Muscle of back (tissue), 3 donors: ENCODE measurements at regions not wholly inside any gene's neighbourhood (a gene's known extent, or its start where the extent isn't known, plus 50 kb on each side); places are given as distances from the start of the nearest gene placed in this dataset.
A peak's percentile ranks its signal among the peaks of the same experiment; 100 is the strongest.
"Not testable (repeated sequence)": the region's sequence is repeated elsewhere in the genome, so short reads cannot be mapped to it uniquely, and the experiment has no call there.

ENCODE experiments used
- DNase-seq, 3 donors: peaks; one replicate each; pipeline versions ENCODE4 v3.0.0 to v3.0.0-alpha.2; 2013

GRCh38 chr13:64078025-64078424 lies 2662.4 kb upstream of the PCDH20 start:
- no peak for DNase-seq

DNA sequence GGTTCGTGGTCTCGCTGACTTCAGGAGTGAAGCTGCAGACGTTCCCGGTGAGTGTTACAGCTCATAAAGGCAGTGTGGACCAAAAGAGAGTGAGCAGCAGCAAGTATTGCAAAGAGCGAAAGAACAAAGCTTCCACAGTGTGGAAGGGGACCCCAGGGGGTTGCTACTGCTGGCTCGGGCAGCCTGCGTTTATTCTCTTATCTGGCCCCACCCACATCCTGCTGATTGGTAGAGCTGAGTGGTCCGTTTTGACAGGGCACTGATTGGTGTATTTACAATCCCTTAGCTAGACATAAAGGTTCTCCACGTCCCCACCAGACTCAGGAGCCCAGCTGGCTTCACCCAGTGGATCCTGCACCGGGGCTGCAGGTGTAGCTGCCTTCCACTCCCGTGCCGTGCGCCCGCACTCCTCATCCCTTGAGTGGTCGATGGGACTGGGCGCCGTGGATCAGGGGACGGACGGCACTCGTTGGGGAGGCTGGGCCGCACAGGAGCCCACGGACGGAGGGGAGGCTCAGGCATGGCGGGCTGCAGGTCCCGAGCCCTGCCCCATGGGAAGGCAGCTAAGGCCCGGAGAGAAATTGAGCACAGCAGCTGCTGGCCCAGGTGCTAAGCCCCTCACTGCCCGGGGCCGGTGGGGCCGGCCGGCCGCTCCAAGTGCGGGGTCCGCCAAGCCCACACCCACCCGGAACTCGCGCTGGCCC lies 2661.6 kb upstream of the PCDH20 start:
- not testable (repeated sequence) for DNase-seq

GRCh38 chr13:64075543-64076271 lies 2660.1 kb upstream of the PCDH20 start:
- no peak for DNase-seq

DNA sequence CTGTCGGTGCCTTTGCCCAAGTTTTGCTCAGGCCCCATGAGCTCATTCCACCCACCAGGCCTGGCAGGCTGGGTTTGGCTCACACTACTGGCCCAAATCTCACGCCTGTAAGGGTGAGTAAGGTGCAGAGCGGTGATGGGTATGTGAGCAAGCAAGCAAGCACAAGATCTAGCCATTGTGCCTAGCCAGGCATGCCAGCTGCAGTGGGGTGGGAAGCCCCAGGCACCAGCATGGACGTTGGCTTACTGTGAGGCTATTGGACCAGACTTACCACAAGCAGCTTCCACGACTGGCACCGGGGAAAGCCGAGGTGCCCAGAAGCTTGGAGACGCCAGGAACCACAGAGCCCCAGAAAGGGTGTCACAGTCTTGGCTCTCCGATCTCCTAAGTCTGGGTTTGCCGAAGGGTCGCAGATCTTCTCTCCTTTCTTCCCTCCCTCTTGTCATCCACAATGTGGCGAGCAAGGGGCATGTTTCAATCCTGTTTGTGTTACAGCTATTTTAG lies 2659.4 kb upstream of the PCDH20 start:
- DNase-seq: no peak

DNA sequence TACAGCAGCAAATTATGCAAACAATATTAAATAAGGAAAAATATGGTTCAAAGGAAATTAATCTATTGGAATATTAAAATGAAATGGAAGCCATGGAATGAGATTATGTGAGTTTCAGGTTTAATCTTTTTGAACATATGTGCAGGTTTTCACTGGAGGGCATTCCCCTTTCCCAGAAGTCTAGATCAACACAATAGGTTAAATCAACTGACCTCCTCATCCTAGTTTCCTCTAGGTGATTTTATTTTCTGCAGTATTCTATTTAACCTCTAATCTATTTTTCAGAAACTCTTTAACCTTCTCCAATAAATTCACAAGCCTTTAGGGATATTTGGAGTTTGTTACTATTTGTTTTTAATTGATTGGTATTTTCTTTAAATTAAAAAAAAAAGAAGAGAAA lies 2657.6 kb upstream of the PCDH20 start:
- no peak for DNase-seq

GRCh38 chr13:64071352-64071751 lies 2655.7 kb upstream of the PCDH20 start:
- DNase-seq: no peak

- DNase-seq: no peak
Measured at GRCh38 chr13:64069892-64070291, 2654.2 kb upstream of the PCDH20 start.

- DNase-seq: no peak
Measured at GRCh38 chr13:64066711-64067110, 2651.1 kb upstream of the PCDH20 start.

DNA sequence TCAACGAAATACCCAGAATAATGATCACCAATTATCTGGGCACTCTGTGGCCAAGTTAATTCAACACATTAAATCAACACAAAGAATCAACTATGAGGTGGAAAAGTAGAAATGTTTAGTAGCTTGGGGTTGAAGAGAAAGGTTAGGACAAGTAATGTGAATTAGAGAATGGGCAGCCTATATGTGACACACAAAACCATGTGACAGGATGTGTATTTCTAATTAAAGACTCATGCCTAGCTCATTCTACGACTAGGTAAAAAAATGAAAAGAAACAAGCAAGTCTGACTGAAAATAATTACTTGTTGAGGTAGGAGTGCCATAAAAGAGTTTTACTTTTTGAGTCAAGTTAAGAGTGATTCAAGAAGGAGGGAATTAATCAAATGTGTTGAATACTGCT lies 2646.0 kb upstream of the PCDH20 start:
- no peak for DNase-seq

DNA sequence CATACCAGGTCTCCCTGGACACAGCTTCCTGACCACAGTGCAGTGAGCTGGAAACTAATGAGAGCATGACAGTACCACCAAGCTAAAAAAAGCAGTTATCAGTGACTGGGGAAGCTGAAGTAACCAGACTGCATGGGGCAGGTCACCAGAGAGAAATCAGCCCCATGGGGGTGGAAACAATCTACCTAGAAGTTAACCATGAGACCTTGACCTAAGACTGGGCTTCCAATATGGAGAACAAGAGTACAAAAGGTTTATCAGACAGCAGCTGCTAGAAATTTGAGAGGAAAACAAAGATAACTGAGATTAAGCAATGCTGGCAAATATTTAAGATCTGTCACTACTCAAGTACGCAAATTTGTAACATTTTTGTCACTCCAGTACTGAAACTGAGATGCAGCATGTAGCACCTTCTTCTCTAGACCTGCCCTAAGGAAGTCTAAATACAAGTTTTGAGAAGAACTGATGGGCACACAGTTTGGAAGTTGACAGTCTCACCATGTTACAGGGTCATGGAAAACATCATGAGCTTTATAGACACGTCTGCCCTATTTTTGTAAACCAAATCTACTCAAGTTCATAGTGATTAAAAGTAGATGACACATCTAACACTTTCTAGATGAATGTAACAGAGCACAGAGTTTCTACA lies 2641.8 kb upstream of the PCDH20 start:
- no peak for DNase-seq

DNA sequence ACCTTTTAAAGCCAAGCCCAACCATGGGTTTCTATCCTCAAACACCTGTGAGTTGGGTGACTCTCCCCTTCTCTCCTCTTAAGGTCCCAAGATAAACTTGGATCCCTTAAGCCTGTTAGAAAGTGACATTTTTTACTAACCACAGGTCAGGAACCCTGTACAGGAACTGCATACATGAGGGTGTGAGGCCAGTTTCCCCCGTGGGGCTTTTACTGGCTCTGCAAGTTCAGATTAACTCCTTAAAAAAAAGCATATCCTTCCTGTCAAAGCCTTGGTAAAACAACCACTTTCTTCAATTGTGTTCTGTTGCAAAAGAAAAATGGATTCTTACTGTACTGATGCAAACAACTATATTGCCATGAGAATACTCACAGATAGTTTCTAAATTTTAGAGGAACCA lies 2638.7 kb upstream of the PCDH20 start:
- no peak for DNase-seq

- no peak for DNase-seq
Measured at GRCh38 chr13:64052521-64052920, 2636.9 kb upstream of the PCDH20 start.

- DNase-seq: no peak
Measured at GRCh38 chr13:64051278-64051677, 2635.6 kb upstream of the PCDH20 start.

GRCh38 chr13:64041296-64041695 lies 2625.6 kb upstream of the PCDH20 start:
- peak; percentile 25 to 51 (median 27) for DNase-seq

- DNase-seq: no peak
Measured at GRCh38 chr13:64033921-64034320, 2618.3 kb upstream of the PCDH20 start.

- DNase-seq: no peak
Measured at GRCh38 chr13:64029343-64030093, 2613.9 kb upstream of the PCDH20 start.

- DNase-seq: peak in 1 of 3 donors; percentile 13
Measured at GRCh38 chr13:64028551-64028950, 2612.9 kb upstream of the PCDH20 start.

GRCh38 chr13:64020126-64020525 lies 2604.5 kb upstream of the PCDH20 start:
- DNase-seq: peak in 1 of 3 donors; percentile 66

- no peak for DNase-seq
Measured at GRCh38 chr13:64007339-64007738, 2591.7 kb upstream of the PCDH20 start.

GRCh38 chr13:64000321-64000720 lies 2584.7 kb upstream of the PCDH20 start:
- peak in 1 of 3 donors; percentile 63 for DNase-seq

DNA sequence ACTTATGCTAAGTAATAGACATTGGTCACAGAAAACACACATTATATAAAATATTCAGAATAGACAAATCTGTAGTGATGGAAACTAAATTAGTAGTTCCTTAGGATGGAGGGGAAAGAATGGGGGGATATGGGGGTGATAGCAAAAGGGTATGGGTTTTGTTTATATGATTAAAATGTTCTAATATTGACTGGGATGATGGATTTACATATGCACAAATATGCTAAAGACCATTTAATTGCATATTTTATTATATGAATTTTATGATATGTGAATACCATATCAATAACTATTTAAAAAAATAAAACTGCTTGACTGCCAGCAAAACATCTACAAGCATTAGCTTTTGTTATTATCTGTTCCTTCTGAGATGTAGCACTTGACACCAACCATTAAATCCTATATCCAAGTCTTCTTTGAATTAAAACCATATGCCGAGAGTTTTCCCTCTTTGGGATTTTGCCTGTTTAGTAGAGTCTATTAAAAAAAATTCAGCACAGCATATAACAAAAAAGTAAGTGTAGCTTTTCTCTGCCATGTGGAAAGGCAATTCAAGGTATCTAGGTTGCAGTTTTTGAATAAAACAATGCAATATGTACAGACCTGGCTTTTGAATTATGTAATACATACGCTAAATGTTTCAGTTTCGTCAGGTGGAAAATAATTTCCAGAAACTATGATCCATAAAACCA lies 2584.1 kb upstream of the PCDH20 start:
- DNase-seq: peak in 2 of 3 donors; percentile 27 to 42
